ENCODE measurements at regions not wholly inside any gene's neighbourhood (a gene's known extent, or its start where the extent isn't known, plus 50 kb on each side); places are given as distances from the start of the nearest gene placed in this dataset.

- no peaks in the 10 kb centered on the region for H3K27me3 ChIP-seq
- Mint-ChIP-seq H3K27ac (no peak overlapping the region), H3K4me3 (no peak overlapping the region), H3K4me1 (no peaks in the 10 kb centered on the region), H3K9me3 (no peaks in the 10 kb centered on the region), H3K36me3 (no peaks in the 10 kb centered on the region), H3K27me3 (ENCODE audit: insufficient read depth, low read depth) (no peaks in the 10 kb centered on the region)
- no peak overlapping the region for H3K4me2 ChIP-seq
- H3F3A ChIP-seq (ENCODE audit: low read depth): no peaks in the 10 kb centered on the region
- no peaks in the 10 kb centered on the region for H3K9me3 ChIP-seq (ENCODE audit: low read depth)
- DNase-seq (ENCODE audit: low spot score): no peak
- TF ChIP-seq EZH2 (IDR thresholded peaks at IDR 0.05): no peak
- TF ChIP-seq EZH2phosphoT487 (IDR thresholded peaks at IDR 0.05): no peak
- TF ChIP-seq CTCF (IDR thresholded peaks at IDR 0.05): no peak
- H4K20me1 ChIP-seq (ENCODE audit: low read depth): no peaks in the 10 kb centered on the region
- no peak overlapping the region for H3K9ac ChIP-seq
- H3K27ac ChIP-seq: no peak overlapping the region
- H3K4me1 ChIP-seq: no peaks in the 10 kb centered on the region
- no peaks in the 10 kb centered on the region for H3K79me2 ChIP-seq (ENCODE audit: low read depth)
- no peak overlapping the region for H3K4me3 ChIP-seq
- H3K36me3 ChIP-seq: no peaks in the 10 kb centered on the region
- H2AFZ ChIP-seq (replicated peaks): no peak overlapping the region
These were observed 119.3 kb upstream of the PROX1 start for GRCh38 chr1:213868482-213868881.

- Histone ChIP-seq H3F3A (ENCODE audit: low read depth) (no peaks in the 10 kb centered on the region), H3K4me1 (no peaks in the 10 kb centered on the region), H3K9me3 (ENCODE audit: low read depth) (no peaks in the 10 kb centered on the region), H3K27ac (no peak overlapping the region), H3K4me2 (no peak overlapping the region), H3K27me3 (no peaks in the 10 kb centered on the region), H4K20me1 (ENCODE audit: low read depth) (no peaks in the 10 kb centered on the region), H3K9ac (no peak overlapping the region), H2AFZ (replicated peaks) (no peak overlapping the region), H3K79me2 (ENCODE audit: low read depth) (no peaks in the 10 kb centered on the region), H3K36me3 (no peaks in the 10 kb centered on the region), H3K4me3 (no peak overlapping the region)
- no peak for DNase-seq (ENCODE audit: low spot score)
- Mint-ChIP-seq H3K27me3 (ENCODE audit: insufficient read depth, low read depth) (peaks cover 4% of the 10 kb centered on the region), H3K36me3 (no peaks in the 10 kb centered on the region), H3K4me1 (no peaks in the 10 kb centered on the region), H3K9me3 (no peaks in the 10 kb centered on the region), H3K27ac (no peak overlapping the region), H3K4me3 (no peak overlapping the region)
- TF ChIP-seq EZH2 (IDR thresholded peaks at IDR 0.05): no peak
- TF ChIP-seq CTCF (IDR thresholded peaks at IDR 0.05): no peak
These were observed 116.6 kb upstream of the PROX1 start for GRCh38 chr1:213871179-213871578.

GRCh38 chr1:213874789-213875188 lies 113.0 kb upstream of the PROX1 start:
- no peaks in the 10 kb centered on the region for H3K36me3 Mint-ChIP-seq
- H3K27me3 Mint-ChIP-seq (ENCODE audit: insufficient read depth, low read depth): peaks cover 4% of the 10 kb centered on the region

More at GRCh38 chr1:213874789-213875188, 113.0 kb upstream of the PROX1 start:
- no peak overlapping the region for H3K27ac Mint-ChIP-seq
- Histone ChIP-seq H3K9me3 (ENCODE audit: low read depth) (no peaks in the 10 kb centered on the region), H3K27me3 (no peaks in the 10 kb centered on the region), H3K4me1 (no peaks in the 10 kb centered on the region), H2AFZ (replicated peaks) (no peak overlapping the region), H4K20me1 (ENCODE audit: low read depth) (no peaks in the 10 kb centered on the region), H3F3A (ENCODE audit: low read depth) (no peaks in the 10 kb centered on the region), H3K36me3 (no peaks in the 10 kb centered on the region), H3K4me3 (no peak overlapping the region), H3K4me2 (no peak overlapping the region), H3K79me2 (ENCODE audit: low read depth) (no peaks in the 10 kb centered on the region), H3K27ac (no peak overlapping the region), H3K9ac (no peak overlapping the region)
- no peak for DNase-seq (ENCODE audit: low spot score)
- H3K9me3 Mint-ChIP-seq: no peaks in the 10 kb centered on the region
- H3K4me1 Mint-ChIP-seq: no peaks in the 10 kb centered on the region
- no peak for TF ChIP-seq EZH2 (IDR thresholded peaks at IDR 0.05)
- TF ChIP-seq CTCF (IDR thresholded peaks at IDR 0.05): no peak
- no peak for TF ChIP-seq EZH2phosphoT487 (IDR thresholded peaks at IDR 0.05)
- H3K4me3 Mint-ChIP-seq: no peak overlapping the region

All from neural progenitor cell (in vitro differentiated cells).